Pancreas (tissue), 10 donors: ENCODE measurements at regions not wholly inside any gene's neighbourhood (a gene's known extent, or its start where the extent isn't known, plus 50 kb on each side); places are given as distances from the start of the nearest gene placed in this dataset.
A peak's percentile ranks its signal among the peaks of the same experiment; 100 is the strongest.

Source experiments
- ATAC-seq, 4 donors: fragments of 200-7000 bp; cut with Tn5 transposase; one replicate each; pipeline versions ENCODE4 v1.8.0 to v1.9.1; 2020; ENCODE audit warnings: mild to moderate bottlenecking in 4 of 4, moderate library complexity in 4 of 4
- DNase-seq, 6 donors: peaks; one replicate each; pipeline ENCODE4 v3.0.0-alpha.2; 2020
- FAIRE-seq: peaks from 2 replicates; lab custom pipeline; 2012; peaks lifted over from hg19 to GRCh38; lab: Jason Lieb, UNC
- H3K27ac ChIP-seq, 4 donors: fragments of 200-600 bp; sonication (generic); 1 replicate in 3 of 4; 2 replicates in 1 of 4; pipeline versions ENCODE4 v1.5.0 to v1.8.0; 2020
- H3K27me3 ChIP-seq, 4 donors: fragments of 200-600 bp; one replicate each; pipeline ENCODE4 v1.8.0; 2021
- H3K36me3 ChIP-seq, 3 donors: fragments of 200-600 bp; sonication (generic) in 1 of 3; one replicate each; pipeline versions ENCODE4 v1.5.0 to v1.8.0; 2020 to 2021
- H3K4me1 ChIP-seq, 3 donors: fragments of 200-600 bp; one replicate each; pipeline ENCODE4 v1.8.0; 2021
- H3K4me3 ChIP-seq, 4 donors: fragments of 200-600 bp; sonication (generic) in 2 of 4; one replicate each; pipeline versions ENCODE4 v1.5.0 to v1.8.0; 2020 to 2021
- H3K9me3 ChIP-seq, 4 donors: fragments of 200-600 bp; one replicate each; pipeline ENCODE4 v1.8.0; 2021
- CTCF ChIP-seq, 4 donors: fragments of 200-600 bp; sonication (generic) in 3 of 4; IDR thresholded peaks; one replicate each; pipeline versions ENCODE4 v1.5.0 to v1.8.0; 2021; ENCODE audit warnings: antibody characterized with exemption in 4 of 4
- WGBS, 2 donors: extraction: QIAGEN DNeasy Blood & Tissue Kit; methylation state at CpG; one replicate each; pipeline ENCODE4 v1.1.7; 2013; 5-methylcytosine and 5-hydroxymethylcytosine counted together
- intact Hi-C, 3 donors: fragments of 100-400 bp; cut with DNase I; formaldehyde crosslinking; loops; one replicate each; pipeline versions ENCODE4 v1.11.1 to v1.14.2; 2022
- donor health status: healthy with polysubstance abuse.
- donor health status: DM: no; HTN: no; CAD: no; lungs with moderate emphysema.
- donor health status: DM: no; HTN: no; CAD: no.
- donor health status: control.
- donor health status: control.
- donor health status: Bipolar disorder and iron deficiency.
- donor health status: DM: yes; HTN: yes; CAD: no.
- donor health status: DM: no; HTN: no; CAD: no.
- donor health status: DM: no; HTN: no; CAD: no.
- donor health status: DM: yes; HTN: yes; CAD: no.

- no peaks in the 10 kb centered on the region for H3K36me3 ChIP-seq
- H3K4me1 ChIP-seq = no peaks in the 10 kb centered on the region
- H3K27me3 ChIP-seq = no peaks in the 10 kb centered on the region
- H3K27ac ChIP-seq = peak overlapping the region in 3 of 4 donors; percentile 44 to 72 (median 70)
- intact Hi-C loops = no loop called here
- H3K9me3 ChIP-seq = no peaks in the 10 kb centered on the region
- no peak for FAIRE-seq
- TF ChIP-seq CTCF (IDR thresholded peaks at IDR 0.05) = no peak
- peak in 3 of 6 donors; percentile 32 to 72 (median 43) for DNase-seq
- H3K4me3 ChIP-seq = peak overlapping the region in 3 of 4 donors; percentile 9 to 43 (median 31)
- 10 to 17% methylated on average over 66 to 80 of the region's 80 CpGs for WGBS, 2 donors
- ATAC-seq = peak; percentile 44 to 68 (median 46)
Measured at GRCh38 chr14:103207388-103208072, 84.3 kb downstream of the TNFAIP2 start.

- TF ChIP-seq CTCF (IDR thresholded peaks at IDR 0.05) = no peak
- H3K27ac ChIP-seq = no peak overlapping the region
- no peak overlapping the region for H3K4me3 ChIP-seq
- H3K9me3 ChIP-seq = no peaks in the 10 kb centered on the region
- FAIRE-seq (no peak), DNase-seq (no peak), ATAC-seq (no peak)
- H3K36me3 ChIP-seq = no peaks in the 10 kb centered on the region
- 59 to 62% methylated on average over 4 of the region's 4 CpGs for WGBS, 2 donors
- no peaks in the 10 kb centered on the region for H3K27me3 ChIP-seq
- intact Hi-C loops = no loop called here
- H3K4me1 ChIP-seq = no peaks in the 10 kb centered on the region
Measured at GRCh38 chr14:103209054-103209453, 85.8 kb downstream of the TNFAIP2 start.

GRCh38 chr14:103209506-103209905 is 86.2 kb downstream of the TNFAIP2 start:
- ATAC-seq = no peak
- 52 to 64% methylated on average over 3 of the region's 3 CpGs for WGBS, 2 donors

GRCh38 chr14:103213331-103213730 is 90.1 kb downstream of the TNFAIP2 start:
- no peak for DNase-seq
- 26 to 33% methylated on average over 2 of the region's 2 CpGs for WGBS, 2 donors
- Histone ChIP-seq H3K36me3 (no peaks in the 10 kb centered on the region), H3K9me3 (no peaks in the 10 kb centered on the region), H3K27ac (peak overlapping the region in 1 of 4 donors; percentile 15), H3K4me1 (no peaks in the 10 kb centered on the region), H3K4me3 (no peak overlapping the region), H3K27me3 (no peaks in the 10 kb centered on the region)
- peak; percentile 48 to 72 (median 60) for ATAC-seq
- FAIRE-seq = no peak
- no peak for TF ChIP-seq CTCF (IDR thresholded peaks at IDR 0.05)
- intact Hi-C loops = no loop called here

More at GRCh38 chr14:103209506-103209905, 86.2 kb downstream of the TNFAIP2 start:
- H3K27ac ChIP-seq = no peak overlapping the region
- no peak for FAIRE-seq
- H3K36me3 ChIP-seq = no peaks in the 10 kb centered on the region
- no peak for DNase-seq
- TF ChIP-seq CTCF (IDR thresholded peaks at IDR 0.05) = no peak
- H3K4me1 ChIP-seq = no peaks in the 10 kb centered on the region
- H3K27me3 ChIP-seq = no peaks in the 10 kb centered on the region
- no peak overlapping the region for H3K4me3 ChIP-seq
- intact Hi-C loops = no loop called here
- H3K9me3 ChIP-seq = no peaks in the 10 kb centered on the region

- FAIRE-seq = no peak
- intact Hi-C loops = no loop called here
- whole genome bisulfite sequencing, 2 donors = 90 to 92% methylated on average over 14 of the region's 14 CpGs
- DNase-seq = no peak
- Histone ChIP-seq H3K4me3 (no peak overlapping the region), H3K27ac (no peak overlapping the region), H3K4me1 (no peaks in the 10 kb centered on the region), H3K36me3 (no peaks in the 10 kb centered on the region), H3K9me3 (no peaks in the 10 kb centered on the region), H3K27me3 (no peaks in the 10 kb centered on the region)
- TF ChIP-seq CTCF (IDR thresholded peaks at IDR 0.05) = no peak
- ATAC-seq = no peak
Measured at GRCh38 chr14:103214461-103214958, 91.2 kb downstream of the TNFAIP2 start.
